B cell (primary cell): ENCODE measurements at regions not wholly inside any gene's neighbourhood (a gene's known extent, or its start where the extent isn't known, plus 50 kb on each side); places are given as distances from the start of the nearest gene placed in this dataset.

Experiments
- ATAC-seq: fragments of 200-7000 bp; cut with Tn5 transposase; one replicate; pipeline ENCODE4 v1.10.0; 2021; ENCODE audit warnings: low read depth, mild to moderate bottlenecking, moderate number of reproducible peaks, moderate library complexity
- CTCF ChIA-PET: fragments of 350-600 bp; sonication (Branson Sonifier 250); formaldehyde crosslinking; loops from one replicate; lab custom pipeline; 2021; ENCODE audit warnings: antibody characterized with exemption, inconsistent platforms; lab: Charles Lee
- POLR2A ChIA-PET: fragments of 350-600 bp; sonication (Branson Sonifier 250); formaldehyde crosslinking; loops from one replicate; lab custom pipeline; 2021; ENCODE audit warnings: antibody characterized with exemption; lab: Charles Lee
- DNase-seq: peaks from one replicate; pipeline ENCODE4 v3.0.0; 2013
- H2AFZ ChIP-seq: 2 replicates; pipeline ENCODE4 v1.6.1; 2012; ENCODE audit warnings: mild to moderate bottlenecking, low read depth, low read length; ENCODE audit not compliant: insufficient read depth, poor library complexity, severe bottlenecking
- H3K27ac ChIP-seq, 2 donors: 1 replicate in 1 of 2; 2 replicates in 1 of 2; pipeline ENCODE4 v1.5.1; 2012 to 2013; ENCODE audit warnings: low read length in 2 of 2, mild to moderate bottlenecking in 2 of 2, moderate library complexity in 1 of 2
- H3K27me3 ChIP-seq, 4 experiments: fragments of 200-600 bp in 1 of 4; sonication (generic) in 1 of 4; replicated peaks in 1 of 4; 1 replicate in 2 of 4; 2 replicates in 2 of 4; pipeline versions ENCODE4 v1.6.1 to v1.7.0; 2013 to 2016; ENCODE audit warnings: low read length in 3 of 4, mild to moderate bottlenecking in 2 of 4, mixed read lengths in 1 of 4, moderate library complexity in 1 of 4; ENCODE audit not compliant: insufficient read depth in 4 of 4, control insufficient read depth in 3 of 4; ENCODE audit errors: control extremely low read depth in 1 of 4
- H3K36me3 ChIP-seq, 2 experiments: replicated peaks in 1 of 2; 1 replicate in 1 of 2; 2 replicates in 1 of 2; pipeline versions ENCODE4 v1.6.1 to v1.7.1; 2013; ENCODE audit warnings: low read length in 1 of 2; ENCODE audit not compliant: insufficient read depth in 2 of 2, control insufficient read depth in 1 of 2; ENCODE audit errors: control extremely low read depth in 1 of 2, extremely low read depth in 1 of 2
- H3K4me1 ChIP-seq, 2 donors: fragments of 200-600 bp in 1 of 2; sonication (generic) in 1 of 2; 1 replicate in 1 of 2; 2 replicates in 1 of 2; pipeline versions ENCODE4 v1.5.1 to v1.6.1; 2013 to 2017; ENCODE audit warnings: low read length in 2 of 2; ENCODE audit not compliant: control insufficient read depth in 2 of 2, insufficient read depth in 2 of 2
- H3K4me2 ChIP-seq: replicated peaks from 2 replicates; pipeline ENCODE3; 2012; ENCODE audit warnings: mild to moderate bottlenecking, low read depth, low read length; ENCODE audit not compliant: poor library complexity, severe bottlenecking
- H3K4me3 ChIP-seq, 5 experiments: fragments of 200-600 bp in 1 of 5; sonication (generic) in 1 of 5; 1 replicate in 3 of 5; 2 replicates in 2 of 5; pipeline versions ENCODE4 v1.5.1 to v1.7.0; 2011 to 2016; ENCODE audit warnings: low read length in 4 of 5, mild to moderate bottlenecking in 4 of 5, low read depth in 2 of 5, control low read depth in 1 of 5, moderate library complexity in 1 of 5; ENCODE audit not compliant: insufficient read depth in 1 of 5; ENCODE audit errors: control extremely low read depth in 1 of 5, extremely low read depth in 1 of 5
- H3K79me2 ChIP-seq: fragments of 200-600 bp; sonication (generic); one replicate; pipeline ENCODE4 v1.6.0; 2016; ENCODE audit warnings: low read length; ENCODE audit not compliant: control insufficient read depth, insufficient read depth
- H3K9ac ChIP-seq: fragments of 200-600 bp; sonication (generic); 2 replicates; pipeline ENCODE4 v1.6.1; 2017; ENCODE audit warnings: mild to moderate bottlenecking, low read length, moderate library complexity
- H3K9me3 ChIP-seq, 3 donors: one replicate each; pipeline versions ENCODE4 v1.6.1 to v1.7.1; 2013; ENCODE audit warnings: low read length in 2 of 3; ENCODE audit not compliant: control insufficient read depth in 2 of 3, insufficient read depth in 1 of 3; ENCODE audit errors: control extremely low read depth in 1 of 3
- H4K20me1 ChIP-seq: 2 replicates; pipeline ENCODE4 v1.6.0; 2012; ENCODE audit warnings: mild to moderate bottlenecking, low read length; ENCODE audit not compliant: insufficient read depth, control insufficient read depth, poor library complexity, severe bottlenecking
- H3K27ac Mint-ChIP-seq: one replicate; pipeline ENCODE4 v1.8.0; 2021; ENCODE audit warnings: mixed read lengths
- H3K27me3 Mint-ChIP-seq: one replicate; pipeline ENCODE4 v1.8.0; 2021; ENCODE audit warnings: mixed read lengths
- H3K4me1 Mint-ChIP-seq: one replicate; pipeline ENCODE4 v1.8.0; 2021; ENCODE audit warnings: mixed read lengths
- H3K4me3 Mint-ChIP-seq: one replicate; pipeline ENCODE4 v1.8.0; 2021; ENCODE audit warnings: mixed read lengths
- H3K9me3 Mint-ChIP-seq: one replicate; pipeline ENCODE4 v1.8.0; 2022; ENCODE audit warnings: mixed read lengths; ENCODE audit not compliant: insufficient read depth
- CTCF ChIP-seq: fragments of 200-600 bp; IDR thresholded peaks from one replicate; pipeline ENCODE4 v1.8.0; 2022; ENCODE audit warnings: antibody characterized with exemption, mild to moderate bottlenecking
- EZH2 ChIP-seq: IDR thresholded peaks from 2 replicates; pipeline ENCODE4 v1.6.1; 2012; ENCODE audit warnings: borderline replicate concordance, low read depth, mild to moderate bottlenecking, moderate library complexity, low read length; ENCODE audit not compliant: insufficient read depth, poor library complexity, severe bottlenecking
- WGBS: methylation state at CpG from one replicate; pipeline ENCODE4 v1.1.5; 2013; ENCODE audit warnings: missing lambda C conversion rate; ENCODE audit not compliant: insufficient coverage; 5-methylcytosine and 5-hydroxymethylcytosine counted together
- intact Hi-C: fragments of 100-400 bp; cut with micrococcal nuclease; formaldehyde crosslinking; loops from one replicate; pipeline ENCODE4 v1.10.0; 2022

GRCh38 chr16:54628796-54629625 lies 301.7 kb upstream of the IRX5 start:
- DNase-seq (no peak), ATAC-seq (no peak)
- H2AFZ ChIP-seq, result no peak overlapping the region
- intact Hi-C loops, result no loop called here
- Mint-ChIP-seq H3K4me3 (no peak overlapping the region), H3K4me1 (no peaks in the 10 kb centered on the region), H3K27me3 (no peaks in the 10 kb centered on the region), H3K9me3 (no peaks in the 10 kb centered on the region), H3K27ac (no peak overlapping the region)
- H4K20me1 ChIP-seq, result no peaks in the 10 kb centered on the region
- H3K36me3 ChIP-seq, result no peaks in the 10 kb centered on the region
- H3K9ac ChIP-seq, result no peak overlapping the region
- H3K27me3 ChIP-seq, result no peaks in the 10 kb centered on the region
- POLR2A ChIA-PET, result no interaction called here
- 80% methylated on average over 8 of the region's 17 CpGs for WGBS
- no peak for TF ChIP-seq CTCF
- no peak overlapping the region for H3K4me3 ChIP-seq
- H3K27ac ChIP-seq, result no peak overlapping the region
- H3K4me1 ChIP-seq, result no peaks in the 10 kb centered on the region
- no peaks in the 10 kb centered on the region for H3K79me2 ChIP-seq
- no peak overlapping the region for H3K4me2 ChIP-seq
- peaks cover 0 to 2% (median 0%) of the 10 kb centered on the region in 3 donors for H3K9me3 ChIP-seq
- CTCF ChIA-PET, result no interaction called here

- Histone ChIP-seq H3K79me2 (no peaks in the 10 kb centered on the region), H2AFZ (no peak overlapping the region), H3K4me2 (no peak overlapping the region), H4K20me1 (no peaks in the 10 kb centered on the region), H3K4me3 (no peak overlapping the region), H3K9me3 (peaks cover 0 to 2% (median 0%) of the 10 kb centered on the region in 3 donors), H3K27me3 (no peaks in the 10 kb centered on the region), H3K27ac (no peak overlapping the region), H3K9ac (no peak overlapping the region), H3K36me3 (no peaks in the 10 kb centered on the region), H3K4me1 (no peaks in the 10 kb centered on the region)
- TF ChIP-seq CTCF (no peak), EZH2 (no peak)
- ChIA-PET POLR2A (no interaction called here), CTCF (no interaction called here)
- intact Hi-C loops, result no loop called here
- no peak overlapping the region for H3K27ac Mint-ChIP-seq
- H3K27me3 Mint-ChIP-seq, result no peaks in the 10 kb centered on the region
- no peak overlapping the region for H3K4me3 Mint-ChIP-seq
- DNase-seq, result no peak
- ATAC-seq, result no peak
- no peaks in the 10 kb centered on the region for H3K4me1 Mint-ChIP-seq
- H3K9me3 Mint-ChIP-seq, result no peaks in the 10 kb centered on the region
- WGBS, result 38% methylated on average over 3 of the region's 4 CpGs
Measured at GRCh38 chr16:54627616-54628015, 303.0 kb upstream of the IRX5 start.
